Sigmoid colon (tissue), 4 donors: ENCODE measurements at regions not wholly inside any gene's neighbourhood (a gene's known extent, or its start where the extent isn't known, plus 50 kb on each side); places are given as distances from the start of the nearest gene placed in this dataset.

Experiments used
- EP300 ChIP-seq, 4 donors: sonication (generic); formaldehyde crosslinking; IDR thresholded peaks; one replicate each; pipeline ENCODE4 v1.6.1; 2017; ENCODE audit warnings: antibody characterized with exemption in 4 of 4
- POLR2A ChIP-seq, 2 donors: fragments of 450-650 bp; IDR thresholded peaks; one replicate each; pipeline ENCODE4 v1.6.1; 2016; ENCODE audit warnings: antibody characterized with exemption in 2 of 2, mild to moderate bottlenecking in 2 of 2, moderate library complexity in 2 of 2
- TF ChIP-seq, protein P1 (sequence below), 4 experiments: fragments of 450-650 bp in 3 of 4; fragments of 200-600 bp in 1 of 4; IDR thresholded peaks; one replicate each; pipeline ENCODE4 v1.5.1; 2016 to 2019; ENCODE audit warnings: antibody characterized with exemption in 4 of 4, mild to moderate bottlenecking in 3 of 4, moderate library complexity in 2 of 4

GRCh38 chr3:23754215-23754614, 51.5 kb upstream of the UBE2E1 start:
- TF ChIP-seq, protein P1, sequence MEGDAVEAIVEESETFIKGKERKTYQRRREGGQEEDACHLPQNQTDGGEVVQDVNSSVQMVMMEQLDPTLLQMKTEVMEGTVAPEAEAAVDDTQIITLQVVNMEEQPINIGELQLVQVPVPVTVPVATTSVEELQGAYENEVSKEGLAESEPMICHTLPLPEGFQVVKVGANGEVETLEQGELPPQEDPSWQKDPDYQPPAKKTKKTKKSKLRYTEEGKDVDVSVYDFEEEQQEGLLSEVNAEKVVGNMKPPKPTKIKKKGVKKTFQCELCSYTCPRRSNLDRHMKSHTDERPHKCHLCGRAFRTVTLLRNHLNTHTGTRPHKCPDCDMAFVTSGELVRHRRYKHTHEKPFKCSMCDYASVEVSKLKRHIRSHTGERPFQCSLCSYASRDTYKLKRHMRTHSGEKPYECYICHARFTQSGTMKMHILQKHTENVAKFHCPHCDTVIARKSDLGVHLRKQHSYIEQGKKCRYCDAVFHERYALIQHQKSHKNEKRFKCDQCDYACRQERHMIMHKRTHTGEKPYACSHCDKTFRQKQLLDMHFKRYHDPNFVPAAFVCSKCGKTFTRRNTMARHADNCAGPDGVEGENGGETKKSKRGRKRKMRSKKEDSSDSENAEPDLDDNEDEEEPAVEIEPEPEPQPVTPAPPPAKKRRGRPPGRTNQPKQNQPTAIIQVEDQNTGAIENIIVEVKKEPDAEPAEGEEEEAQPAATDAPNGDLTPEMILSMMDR (IDR thresholded peaks at IDR 0.05): no peak
- no peak for TF ChIP-seq EP300 (IDR thresholded peaks at IDR 0.05)
- TF ChIP-seq POLR2A (IDR thresholded peaks at IDR 0.05): no peak
